ENCODE measurements at regions not wholly inside any gene's neighbourhood (a gene's known extent, or its start where the extent isn't known, plus 50 kb on each side); places are given as distances from the start of the nearest gene placed in this dataset.
A peak's percentile ranks its signal among the peaks of the same experiment; 100 is the strongest.

DNA sequence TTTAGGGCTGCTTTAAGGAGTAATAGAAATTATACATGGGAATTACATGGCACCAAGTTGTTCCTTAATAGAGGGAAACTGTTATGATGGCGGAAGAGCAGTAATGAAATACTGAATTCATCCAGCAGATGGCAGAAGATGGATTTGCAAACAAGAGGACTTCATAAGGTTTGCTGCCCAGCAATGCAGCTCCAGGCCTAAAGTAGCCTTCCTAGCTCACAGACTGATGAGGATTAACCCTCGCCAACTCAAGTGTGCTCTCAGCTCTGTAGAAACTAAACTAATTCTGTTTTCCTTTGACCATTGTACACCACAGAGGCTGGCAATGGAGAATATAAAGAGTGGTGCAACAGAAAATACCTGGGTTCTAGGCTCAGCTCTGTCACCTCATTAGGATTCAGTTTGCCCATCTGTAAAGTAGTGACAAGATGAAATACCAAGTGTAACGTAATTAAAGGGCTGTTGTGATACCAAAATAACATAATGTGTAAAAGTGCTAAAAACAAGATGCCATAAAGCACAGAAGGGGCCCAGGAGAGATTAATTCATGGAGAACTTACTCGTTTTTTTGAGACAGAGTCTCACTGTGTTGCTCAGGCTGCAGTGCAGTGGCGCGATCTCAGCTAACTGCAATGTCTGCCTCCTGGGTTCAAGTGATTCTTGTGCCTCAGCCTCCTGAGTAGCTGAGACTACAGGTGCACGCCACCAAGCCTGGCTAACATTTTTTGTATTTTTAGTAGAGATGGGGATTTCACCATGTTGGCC, 102.4 kb upstream of the SERBP1 start:
- no peak overlapping the region for H3K4me2 ChIP-seq (ENCODE audit: low read length)
- H3K9me3 ChIP-seq (replicated peaks; ENCODE audit: low read length): no peaks in the 10 kb centered on the region
- H3K36me3 ChIP-seq (ENCODE audit: insufficient read depth, low read length): no peaks in the 10 kb centered on the region
- H3K27me3 ChIP-seq (ENCODE audit: control insufficient read depth, insufficient read depth, low read length): no peaks in the 10 kb centered on the region
- no peak overlapping the region for H3K4me3 ChIP-seq (ENCODE audit: low read length)
- peaks cover 11% of the 10 kb centered on the region for H3K4me1 ChIP-seq (ENCODE audit: control insufficient read depth, insufficient read depth, low read length)
- no peak overlapping the region for H3K9ac ChIP-seq (ENCODE audit: low read depth, low read length)

- Histone ChIP-seq H3K27me3 (ENCODE audit: control insufficient read depth, insufficient read depth, low read length) (no peaks in the 10 kb centered on the region), H3K4me1 (ENCODE audit: control insufficient read depth, insufficient read depth, low read length) (peaks cover 11% of the 10 kb centered on the region), H3K4me3 (ENCODE audit: low read length) (no peak overlapping the region), H3K36me3 (ENCODE audit: insufficient read depth, low read length) (no peaks in the 10 kb centered on the region), H3K9ac (ENCODE audit: low read depth, low read length) (peak overlapping the region; percentile 14), H3K4me2 (ENCODE audit: low read length) (no peak overlapping the region), H3K9me3 (replicated peaks; ENCODE audit: low read length) (no peaks in the 10 kb centered on the region)
These were observed 104.4 kb upstream of the SERBP1 start for GRCh38 chr1:67534627-67535065.

- H3K4me2 ChIP-seq (ENCODE audit: low read length): no peak overlapping the region
- H3K9me3 ChIP-seq (replicated peaks; ENCODE audit: low read length): no peaks in the 10 kb centered on the region
- no peak overlapping the region for H3K4me3 ChIP-seq (ENCODE audit: low read length)
- H3K4me1 ChIP-seq (ENCODE audit: control insufficient read depth, insufficient read depth, low read length): peaks cover 15% of the 10 kb centered on the region
- no peaks in the 10 kb centered on the region for H3K36me3 ChIP-seq (ENCODE audit: insufficient read depth, low read length)
- no peaks in the 10 kb centered on the region for H3K27me3 ChIP-seq (ENCODE audit: control insufficient read depth, insufficient read depth, low read length)
- H3K9ac ChIP-seq (ENCODE audit: low read depth, low read length): no peak overlapping the region
These were observed 105.3 kb upstream of the SERBP1 start for GRCh38 chr1:67535474-67535873.

- Histone ChIP-seq H3K27me3 (ENCODE audit: control insufficient read depth, insufficient read depth, low read length) (no peaks in the 10 kb centered on the region), H3K9me3 (replicated peaks; ENCODE audit: low read length) (no peaks in the 10 kb centered on the region), H3K4me2 (ENCODE audit: low read length) (no peak overlapping the region), H3K4me1 (ENCODE audit: control insufficient read depth, insufficient read depth, low read length) (peaks cover 25% of the 10 kb centered on the region), H3K36me3 (ENCODE audit: insufficient read depth, low read length) (no peaks in the 10 kb centered on the region), H3K4me3 (ENCODE audit: low read length) (no peak overlapping the region), H3K9ac (ENCODE audit: low read depth, low read length) (no peak overlapping the region)
These were observed 106.9 kb upstream of the SERBP1 start for GRCh38 chr1:67536957-67537666.

GRCh38 chr1:67537667-67538018, 107.4 kb upstream of the SERBP1 start:
- peaks cover 30% of the 10 kb centered on the region for H3K4me1 ChIP-seq (ENCODE audit: control insufficient read depth, insufficient read depth, low read length)
- H3K9ac ChIP-seq (ENCODE audit: low read depth, low read length): no peak overlapping the region
- H3K27me3 ChIP-seq (ENCODE audit: control insufficient read depth, insufficient read depth, low read length): no peaks in the 10 kb centered on the region
- H3K4me2 ChIP-seq (ENCODE audit: low read length): no peak overlapping the region
- no peak overlapping the region for H3K4me3 ChIP-seq (ENCODE audit: low read length)
- no peaks in the 10 kb centered on the region for H3K9me3 ChIP-seq (replicated peaks; ENCODE audit: low read length)
- H3K36me3 ChIP-seq (ENCODE audit: insufficient read depth, low read length): no peaks in the 10 kb centered on the region

GRCh38 chr1:67540025-67540732, 110.0 kb upstream of the SERBP1 start:
- Histone ChIP-seq H3K4me1 (ENCODE audit: control insufficient read depth, insufficient read depth, low read length) (peaks cover 25% of the 10 kb centered on the region), H3K4me3 (ENCODE audit: low read length) (no peak overlapping the region), H3K27me3 (ENCODE audit: control insufficient read depth, insufficient read depth, low read length) (no peaks in the 10 kb centered on the region), H3K36me3 (ENCODE audit: insufficient read depth, low read length) (no peaks in the 10 kb centered on the region), H3K9me3 (replicated peaks; ENCODE audit: low read length) (no peaks in the 10 kb centered on the region), H3K4me2 (ENCODE audit: low read length) (no peak overlapping the region), H3K9ac (ENCODE audit: low read depth, low read length) (peak overlapping the region; percentile 0)

- no peaks in the 10 kb centered on the region for H3K36me3 ChIP-seq (ENCODE audit: insufficient read depth, low read length)
- H3K27me3 ChIP-seq (ENCODE audit: control insufficient read depth, insufficient read depth, low read length): no peaks in the 10 kb centered on the region
- H3K4me3 ChIP-seq (ENCODE audit: low read length): no peak overlapping the region
- H3K4me2 ChIP-seq (ENCODE audit: low read length): no peak overlapping the region
- no peak overlapping the region for H3K9ac ChIP-seq (ENCODE audit: low read depth, low read length)
- H3K9me3 ChIP-seq (replicated peaks; ENCODE audit: low read length): no peaks in the 10 kb centered on the region
- peaks cover 24% of the 10 kb centered on the region for H3K4me1 ChIP-seq (ENCODE audit: control insufficient read depth, insufficient read depth, low read length)
These were observed 110.5 kb upstream of the SERBP1 start for GRCh38 chr1:67540733-67541125.

DNA sequence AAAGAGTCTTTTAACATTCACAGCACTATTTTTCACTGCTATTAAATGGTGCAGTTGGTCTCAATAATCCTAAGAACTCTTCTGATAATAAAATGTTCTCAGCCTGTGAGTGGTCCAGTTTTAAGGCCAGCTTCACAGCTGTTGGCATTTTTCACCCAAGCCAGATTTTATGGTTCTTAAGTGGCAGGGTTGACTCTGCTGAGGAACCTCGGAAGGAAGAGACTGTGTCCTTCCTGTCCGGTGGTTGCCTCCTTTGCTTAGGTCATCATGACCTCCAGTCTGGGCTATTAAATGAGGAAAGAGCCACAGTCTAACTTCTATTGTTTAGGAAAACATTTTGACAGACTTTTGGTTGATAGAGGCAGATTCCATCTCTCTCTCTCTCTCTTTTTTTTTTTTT, 112.5 kb upstream of the SERBP1 start:
- no peak overlapping the region for H3K4me3 ChIP-seq (ENCODE audit: low read length)
- H3K36me3 ChIP-seq (ENCODE audit: insufficient read depth, low read length): no peaks in the 10 kb centered on the region
- H3K4me1 ChIP-seq (ENCODE audit: control insufficient read depth, insufficient read depth, low read length): peaks cover 24% of the 10 kb centered on the region
- no peaks in the 10 kb centered on the region for H3K27me3 ChIP-seq (ENCODE audit: control insufficient read depth, insufficient read depth, low read length)
- H3K9me3 ChIP-seq (replicated peaks; ENCODE audit: low read length): no peaks in the 10 kb centered on the region
- no peak overlapping the region for H3K4me2 ChIP-seq (ENCODE audit: low read length)
- H3K9ac ChIP-seq (ENCODE audit: low read depth, low read length): peak overlapping the region; percentile 13

DNA sequence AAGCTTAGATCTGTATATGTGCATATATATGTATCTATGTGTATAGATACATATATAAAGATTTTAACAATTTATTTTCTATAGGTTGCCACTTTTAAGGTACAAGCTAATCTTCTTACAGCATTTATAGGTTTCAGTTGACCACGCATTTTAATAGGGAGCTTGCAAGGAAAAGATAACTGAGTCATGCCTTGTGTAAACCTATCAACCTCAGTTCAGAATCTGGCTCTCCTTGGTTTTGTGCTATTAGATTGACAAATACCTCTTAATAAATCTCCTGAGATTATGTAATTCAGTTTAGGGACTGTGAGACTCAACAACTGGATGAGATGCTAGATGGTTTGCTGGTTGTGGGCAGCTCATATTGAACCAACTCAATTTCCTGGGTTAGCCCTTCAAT, 114.7 kb upstream of the SERBP1 start:
- no peaks in the 10 kb centered on the region for H3K36me3 ChIP-seq (ENCODE audit: insufficient read depth, low read length)
- H3K4me3 ChIP-seq (ENCODE audit: low read length): no peak overlapping the region
- peaks cover 24% of the 10 kb centered on the region for H3K4me1 ChIP-seq (ENCODE audit: control insufficient read depth, insufficient read depth, low read length)
- H3K27me3 ChIP-seq (ENCODE audit: control insufficient read depth, insufficient read depth, low read length): no peaks in the 10 kb centered on the region
- no peaks in the 10 kb centered on the region for H3K9me3 ChIP-seq (replicated peaks; ENCODE audit: low read length)
- H3K9ac ChIP-seq (ENCODE audit: low read depth, low read length): no peak overlapping the region
- H3K4me2 ChIP-seq (ENCODE audit: low read length): no peak overlapping the region

- no peaks in the 10 kb centered on the region for H3K36me3 ChIP-seq (ENCODE audit: insufficient read depth, low read length)
- H3K9ac ChIP-seq (ENCODE audit: low read depth, low read length): no peak overlapping the region
- peaks cover 21% of the 10 kb centered on the region for H3K4me1 ChIP-seq (ENCODE audit: control insufficient read depth, insufficient read depth, low read length)
- no peak overlapping the region for H3K4me2 ChIP-seq (ENCODE audit: low read length)
- no peak overlapping the region for H3K4me3 ChIP-seq (ENCODE audit: low read length)
- H3K9me3 ChIP-seq (replicated peaks; ENCODE audit: low read length): no peaks in the 10 kb centered on the region
- no peaks in the 10 kb centered on the region for H3K27me3 ChIP-seq (ENCODE audit: control insufficient read depth, insufficient read depth, low read length)
These were observed 115.2 kb upstream of the SERBP1 start for GRCh38 chr1:67545364-67545763.

GRCh38 chr1:67551375-67551774, 121.2 kb upstream of the SERBP1 start:
- Histone ChIP-seq H3K4me3 (ENCODE audit: low read length) (no peak overlapping the region), H3K27me3 (ENCODE audit: control insufficient read depth, insufficient read depth, low read length) (no peaks in the 10 kb centered on the region), H3K9me3 (replicated peaks; ENCODE audit: low read length) (no peaks in the 10 kb centered on the region), H3K4me1 (ENCODE audit: control insufficient read depth, insufficient read depth, low read length) (peaks cover 2% of the 10 kb centered on the region), H3K4me2 (ENCODE audit: low read length) (no peak overlapping the region), H3K36me3 (ENCODE audit: insufficient read depth, low read length) (no peaks in the 10 kb centered on the region), H3K9ac (ENCODE audit: low read depth, low read length) (no peak overlapping the region)

Measured in skeletal muscle satellite cell (primary cell).